ENCODE measurements at regions not wholly inside any gene's neighbourhood (a gene's known extent, or its start where the extent isn't known, plus 50 kb on each side); places are given as distances from the start of the nearest gene placed in this dataset.

- Histone ChIP-seq H3K4me2 (ENCODE audit: low read length) (no peak overlapping the region), H3K9me2 (replicated peaks; ENCODE audit: control insufficient read depth, low read length) (no peaks in the 10 kb centered on the region), H3K9me3 (ENCODE audit: control insufficient read depth, insufficient read depth, low read length) (no peaks in the 10 kb centered on the region), H3K4me1 (ENCODE audit: control insufficient read depth, low read length) (no peaks in the 10 kb centered on the region), H3K79me2 (ENCODE audit: control insufficient read depth, low read length) (no peaks in the 10 kb centered on the region), H4K20me1 (ENCODE audit: control insufficient read depth, insufficient read depth, low read depth, low read length) (no peaks in the 10 kb centered on the region), H3K27ac (ENCODE audit: low read depth, low read length) (no peak overlapping the region), H3K27me3 (ENCODE audit: control insufficient read depth, low read length) (no peaks in the 10 kb centered on the region), H3K36me3 (ENCODE audit: control insufficient read depth, low read length) (no peaks in the 10 kb centered on the region), H3K4me3 (ENCODE audit: low read length) (no peak overlapping the region), H3F3A (ENCODE audit: control insufficient read depth, insufficient read depth) (no peaks in the 10 kb centered on the region)
- TF ChIP-seq CTCF (IDR thresholded peaks at IDR 0.05; ENCODE audit: low read depth, low read length, poor library complexity, severe bottlenecking) (no peak), EZH2phosphoT487 (IDR thresholded peaks at IDR 0.05; ENCODE audit: borderline replicate concordance, low read length) (no peak)
These were observed 1643.4 kb upstream of the MIR17HG start for GRCh38 chr13:89704040-89704439.

DNA sequence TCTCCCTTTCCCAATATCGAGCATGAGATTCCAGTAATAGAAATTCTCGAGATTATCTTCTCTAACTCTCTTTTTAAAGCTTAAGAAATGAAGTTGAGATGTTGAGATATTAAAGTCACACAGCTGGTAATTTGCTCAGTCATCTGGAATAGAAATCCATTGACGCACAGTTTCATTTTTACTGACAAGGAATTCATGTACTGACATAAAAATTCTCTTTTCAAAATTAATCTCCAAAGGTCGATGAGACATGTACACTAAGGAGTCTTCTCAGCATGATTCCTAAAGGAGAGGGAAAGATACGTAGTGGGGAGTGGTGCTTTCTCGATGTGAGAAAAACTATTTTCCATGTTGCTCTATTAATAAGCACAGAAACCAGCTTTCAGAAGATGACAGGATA lies 1639.5 kb upstream of the MIR17HG start:
- no peak for TF ChIP-seq CTCF (IDR thresholded peaks at IDR 0.05; ENCODE audit: low read depth, low read length, poor library complexity, severe bottlenecking)
- TF ChIP-seq EZH2phosphoT487 (IDR thresholded peaks at IDR 0.05; ENCODE audit: borderline replicate concordance, low read length), result no peak
- H3K27ac ChIP-seq (ENCODE audit: low read depth, low read length), result no peak overlapping the region
- H3K27me3 ChIP-seq (ENCODE audit: control insufficient read depth, low read length), result no peaks in the 10 kb centered on the region
- H3K4me2 ChIP-seq (ENCODE audit: low read length), result no peak overlapping the region
- H3K79me2 ChIP-seq (ENCODE audit: control insufficient read depth, low read length), result no peaks in the 10 kb centered on the region
- H3K9me3 ChIP-seq (ENCODE audit: control insufficient read depth, insufficient read depth, low read length), result no peaks in the 10 kb centered on the region
- no peaks in the 10 kb centered on the region for H3F3A ChIP-seq (ENCODE audit: control insufficient read depth, insufficient read depth)
- H3K36me3 ChIP-seq (ENCODE audit: control insufficient read depth, low read length), result no peaks in the 10 kb centered on the region
- H3K4me3 ChIP-seq (ENCODE audit: low read length), result no peak overlapping the region
- H3K4me1 ChIP-seq (ENCODE audit: control insufficient read depth, low read length), result no peaks in the 10 kb centered on the region
- H3K9me2 ChIP-seq (replicated peaks; ENCODE audit: control insufficient read depth, low read length), result no peaks in the 10 kb centered on the region
- no peaks in the 10 kb centered on the region for H4K20me1 ChIP-seq (ENCODE audit: control insufficient read depth, insufficient read depth, low read depth, low read length)

DNA sequence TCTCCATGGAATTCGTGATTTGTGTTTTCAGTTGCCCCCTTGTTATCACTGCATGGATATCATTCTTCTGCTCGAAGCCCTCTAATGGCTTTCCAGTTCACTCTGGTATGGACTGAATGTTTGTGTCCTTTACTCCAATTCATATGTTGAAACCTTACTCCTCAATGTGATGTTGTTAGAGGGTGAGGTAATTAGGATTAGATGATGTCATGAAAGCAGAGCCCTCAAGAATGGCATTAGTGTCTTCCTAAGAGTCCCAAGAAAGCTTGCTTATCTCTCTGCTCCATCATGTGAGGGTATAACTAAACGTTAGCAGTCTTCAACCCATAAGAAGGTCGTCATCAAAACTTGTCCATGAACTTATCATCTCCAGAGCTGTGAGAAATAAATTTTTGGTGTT lies 1626.3 kb upstream of the MIR17HG start:
- H3F3A ChIP-seq (ENCODE audit: control insufficient read depth, insufficient read depth), result no peaks in the 10 kb centered on the region
- no peaks in the 10 kb centered on the region for H3K79me2 ChIP-seq (ENCODE audit: control insufficient read depth, low read length)
- no peak overlapping the region for H3K4me2 ChIP-seq (ENCODE audit: low read length)
- H4K20me1 ChIP-seq (ENCODE audit: control insufficient read depth, insufficient read depth, low read depth, low read length), result no peaks in the 10 kb centered on the region
- no peaks in the 10 kb centered on the region for H3K4me1 ChIP-seq (ENCODE audit: control insufficient read depth, low read length)
- H3K4me3 ChIP-seq (ENCODE audit: low read length), result no peak overlapping the region
- H3K9me2 ChIP-seq (replicated peaks; ENCODE audit: control insufficient read depth, low read length), result no peaks in the 10 kb centered on the region
- H3K27me3 ChIP-seq (ENCODE audit: control insufficient read depth, low read length), result no peaks in the 10 kb centered on the region
- no peaks in the 10 kb centered on the region for H3K36me3 ChIP-seq (ENCODE audit: control insufficient read depth, low read length)
- TF ChIP-seq CTCF (IDR thresholded peaks at IDR 0.05; ENCODE audit: low read depth, low read length, poor library complexity, severe bottlenecking) (no peak), EZH2phosphoT487 (IDR thresholded peaks at IDR 0.05; ENCODE audit: borderline replicate concordance, low read length) (no peak)
- no peak overlapping the region for H3K27ac ChIP-seq (ENCODE audit: low read depth, low read length)
- no peaks in the 10 kb centered on the region; the same call in 1 of the 2 replicates for H3K9me3 ChIP-seq (ENCODE audit: control insufficient read depth, insufficient read depth, low read length)
